ENCODE measurements at regions not wholly inside any gene's neighbourhood (a gene's known extent, or its start where the extent isn't known, plus 50 kb on each side); places are given as distances from the start of the nearest gene placed in this dataset.
A peak's percentile ranks its signal among the peaks of the same experiment; 100 is the strongest.

GRCh38 chr1:58293388-58293787, 253.1 kb downstream of the OMA1 start:
- Mint-ChIP-seq H3K27ac (no peak overlapping the region), H3K36me3 (no peaks in the 10 kb centered on the region), H3K9me3 (no peaks in the 10 kb centered on the region)
- ATAC-seq (no peak), DNase-seq (ENCODE audit: low spot score in 2 of 2) (no peak)

GRCh38 chr1:58290685-58291372, 255.7 kb downstream of the OMA1 start:
- ATAC-seq = no peak
- no peaks in the 10 kb centered on the region for H3K9me3 Mint-ChIP-seq
- no peaks in the 10 kb centered on the region for H3K36me3 Mint-ChIP-seq
- no peak for DNase-seq (ENCODE audit: low spot score in 2 of 2)
- H3K27ac Mint-ChIP-seq = no peak overlapping the region

GRCh38 chr1:58288624-58289142, 257.8 kb downstream of the OMA1 start:
- Mint-ChIP-seq H3K27ac (no peak overlapping the region), H3K36me3 (no peaks in the 10 kb centered on the region), H3K9me3 (no peaks in the 10 kb centered on the region)
- no peak for DNase-seq (ENCODE audit: low spot score in 2 of 2)
- no peak for ATAC-seq

GRCh38 chr1:58287894-58288623, 258.5 kb downstream of the OMA1 start:
- Mint-ChIP-seq H3K36me3 (no peaks in the 10 kb centered on the region), H3K27ac (no peak overlapping the region), H3K9me3 (no peaks in the 10 kb centered on the region)
- ATAC-seq = no peak
- DNase-seq (ENCODE audit: low spot score in 2 of 2) = no peak

- no peak for DNase-seq (ENCODE audit: low spot score in 2 of 2)
- H3K9me3 Mint-ChIP-seq = no peaks in the 10 kb centered on the region
- no peak overlapping the region for H3K27ac Mint-ChIP-seq
- no peak for ATAC-seq
- H3K36me3 Mint-ChIP-seq = no peaks in the 10 kb centered on the region
Measured at GRCh38 chr1:58284225-58284510, 262.4 kb downstream of the OMA1 start.

GRCh38 chr1:58283388-58284224, 262.9 kb downstream of the OMA1 start:
- Mint-ChIP-seq H3K9me3 (no peaks in the 10 kb centered on the region), H3K27ac (no peak overlapping the region), H3K36me3 (no peaks in the 10 kb centered on the region)
- DNase-seq (ENCODE audit: low spot score in 2 of 2) = no peak
- ATAC-seq = peak in 1 of 2 donors; percentile 43

- H3K27ac Mint-ChIP-seq = no peak overlapping the region
- H3K9me3 Mint-ChIP-seq = no peaks in the 10 kb centered on the region
- ATAC-seq = no peak
- DNase-seq (ENCODE audit: low spot score in 2 of 2) = no peak
- H3K36me3 Mint-ChIP-seq = no peaks in the 10 kb centered on the region
Measured at GRCh38 chr1:58282623-58283387, 263.7 kb downstream of the OMA1 start.

GRCh38 chr1:58266242-58266641, 280.3 kb downstream of the OMA1 start:
- no peak for ATAC-seq
- DNase-seq (ENCODE audit: low spot score in 2 of 2) = no peak
- Mint-ChIP-seq H3K36me3 (no peaks in the 10 kb centered on the region), H3K9me3 (no peaks in the 10 kb centered on the region), H3K27ac (no peak overlapping the region)

GRCh38 chr1:58264462-58264861, 282.1 kb downstream of the OMA1 start:
- no peak overlapping the region for H3K27ac Mint-ChIP-seq
- no peak for ATAC-seq

GRCh38 chr1:58262702-58263101, 283.8 kb downstream of the OMA1 start:
- Mint-ChIP-seq H3K36me3 (no peaks in the 10 kb centered on the region), H3K9me3 (no peaks in the 10 kb centered on the region), H3K27ac (no peak overlapping the region)
- DNase-seq (ENCODE audit: low spot score in 2 of 2) (no peak), ATAC-seq (no peak)

More at GRCh38 chr1:58264462-58264861, 282.1 kb downstream of the OMA1 start:
- no peaks in the 10 kb centered on the region for H3K9me3 Mint-ChIP-seq
- DNase-seq (ENCODE audit: low spot score in 2 of 2) = no peak
- H3K36me3 Mint-ChIP-seq = no peaks in the 10 kb centered on the region

GRCh38 chr1:58258082-58258481, 288.4 kb downstream of the OMA1 start:
- ATAC-seq = no peak
- Mint-ChIP-seq H3K9me3 (peaks cover 4 to 5% of the 10 kb centered on the region in 2 donors), H3K36me3 (peaks cover 0 to 10% of the 10 kb centered on the region in 2 donors), H3K27ac (no peak overlapping the region)
- no peak for DNase-seq (ENCODE audit: low spot score in 2 of 2)

- ATAC-seq = no peak
- Mint-ChIP-seq H3K27ac (no peak overlapping the region), H3K36me3 (peaks cover 0 to 10% of the 10 kb centered on the region in 2 donors), H3K9me3 (peaks cover 4 to 5% of the 10 kb centered on the region in 2 donors)
- no peak for DNase-seq (ENCODE audit: low spot score in 2 of 2)
Measured at GRCh38 chr1:58257003-58257402, 289.5 kb downstream of the OMA1 start.

- peaks cover 4 to 5% of the 10 kb centered on the region in 2 donors for H3K9me3 Mint-ChIP-seq
- H3K36me3 Mint-ChIP-seq = peaks cover 0 to 10% of the 10 kb centered on the region in 2 donors
- no peak overlapping the region for H3K27ac Mint-ChIP-seq
- DNase-seq (ENCODE audit: low spot score in 2 of 2) (no peak), ATAC-seq (no peak)
Measured at GRCh38 chr1:58256546-58256945, 290.0 kb downstream of the OMA1 start.

GRCh38 chr1:58256041-58256440, 290.5 kb downstream of the OMA1 start:
- peaks cover 0 to 12% of the 10 kb centered on the region in 2 donors for H3K36me3 Mint-ChIP-seq
- peaks cover 4 to 5% of the 10 kb centered on the region in 2 donors for H3K9me3 Mint-ChIP-seq
- DNase-seq (ENCODE audit: low spot score in 2 of 2) (no peak), ATAC-seq (no peak)
- H3K27ac Mint-ChIP-seq = no peak overlapping the region

GRCh38 chr1:58255192-58255591, 291.3 kb downstream of the OMA1 start:
- no peak for ATAC-seq
- Mint-ChIP-seq H3K9me3 (peaks cover 4 to 5% of the 10 kb centered on the region in 2 donors), H3K36me3 (peaks cover 0 to 18% of the 10 kb centered on the region in 2 donors), H3K27ac (no peak overlapping the region)
- DNase-seq (ENCODE audit: low spot score in 2 of 2) = no peak

GRCh38 chr1:58251430-58252073, 295.0 kb downstream of the OMA1 start:
- ATAC-seq (peak in 1 of 2 donors; percentile 37), DNase-seq (ENCODE audit: low spot score in 2 of 2) (peak in 1 of 2 donors; percentile 12)
- Mint-ChIP-seq H3K9me3 (peaks cover 4 to 5% of the 10 kb centered on the region in 2 donors), H3K36me3 (peaks cover 0 to 18% of the 10 kb centered on the region in 2 donors), H3K27ac (no peak overlapping the region)

Measured in activated naive CD4-positive, alpha-beta T cell treated with anti-CD3 and anti-CD28 coated beads, Interleukin-2, amount 50 U/mL, for 72 hours (primary cell).